SKM-1 (cell line): ENCODE measurements at regions not wholly inside any gene's neighbourhood (a gene's known extent, or its start where the extent isn't known, plus 50 kb on each side); places are given as distances from the start of the nearest gene placed in this dataset.

Experiments
- DNase-seq: peaks from one replicate; lab custom pipeline; 2025; ENCODE audit not compliant: unreplicated experiment; lab: John Stamatoyannopoulos, UW

GRCh38 chr4:136457577-136457976 is 1074.7 kb downstream of the PCDH18 start:
- DNase-seq = no peak

GRCh38 chr4:136457004-136457403 is 1075.3 kb downstream of the PCDH18 start:
- DNase-seq = no peak

- no peak for DNase-seq
Observed at GRCh38 chr4:136443006-136443405, 1089.3 kb downstream of the PCDH18 start.

GRCh38 chr4:136442447-136442846 is 1089.8 kb downstream of the PCDH18 start:
- DNase-seq = no peak

GRCh38 chr4:136441629-136442282 is 1090.5 kb downstream of the PCDH18 start:
- DNase-seq = no peak

GRCh38 chr4:136438645-136439044 is 1093.6 kb downstream of the PCDH18 start:
- no peak for DNase-seq

GRCh38 chr4:136424052-136424451 is 1108.2 kb downstream of the PCDH18 start:
- no peak for DNase-seq

- DNase-seq = no peak
Observed at GRCh38 chr4:136414981-136415380, 1117.3 kb downstream of the PCDH18 start.

GRCh38 chr4:136412708-136413107 is 1119.6 kb downstream of the PCDH18 start:
- no peak for DNase-seq

GRCh38 chr4:136400829-136401228 is 1131.5 kb downstream of the PCDH18 start:
- no peak for DNase-seq

- DNase-seq = no peak
Observed at GRCh38 chr4:136395212-136395722, 1137.0 kb downstream of the PCDH18 start.

- DNase-seq = no peak
Observed at GRCh38 chr4:136392576-136392975, 1139.7 kb downstream of the PCDH18 start.

- DNase-seq = no peak
Observed at GRCh38 chr4:136390824-136391223, 1141.5 kb downstream of the PCDH18 start.

GRCh38 chr4:136383082-136383481 is 1149.2 kb downstream of the PCDH18 start:
- DNase-seq = no peak

GRCh38 chr4:136371231-136371630 is 1161.1 kb downstream of the PCDH18 start:
- no peak for DNase-seq

GRCh38 chr4:136369073-136369472 is 1163.2 kb downstream of the PCDH18 start:
- no peak for DNase-seq

GRCh38 chr4:136357556-136357955 is 1174.7 kb downstream of the PCDH18 start:
- no peak for DNase-seq

- no peak for DNase-seq
Observed at GRCh38 chr4:136355970-136356369, 1176.3 kb downstream of the PCDH18 start.

- no peak for DNase-seq
Observed at GRCh38 chr4:136343340-136343739, 1189.0 kb downstream of the PCDH18 start.

GRCh38 chr4:136342666-136343065 is 1189.6 kb downstream of the PCDH18 start:
- DNase-seq = no peak

GRCh38 chr4:136337216-136337615 is 1195.1 kb downstream of the PCDH18 start:
- DNase-seq = no peak

- no peak for DNase-seq
Observed at GRCh38 chr4:136336479-136336878, 1195.8 kb downstream of the PCDH18 start.

- DNase-seq = peak; percentile 5
Observed at GRCh38 chr4:136329042-136329662, 1203.1 kb downstream of the PCDH18 start.
